ENCODE measurements at regions not wholly inside any gene's neighbourhood (a gene's known extent, or its start where the extent isn't known, plus 50 kb on each side); places are given as distances from the start of the nearest gene placed in this dataset.

DNA sequence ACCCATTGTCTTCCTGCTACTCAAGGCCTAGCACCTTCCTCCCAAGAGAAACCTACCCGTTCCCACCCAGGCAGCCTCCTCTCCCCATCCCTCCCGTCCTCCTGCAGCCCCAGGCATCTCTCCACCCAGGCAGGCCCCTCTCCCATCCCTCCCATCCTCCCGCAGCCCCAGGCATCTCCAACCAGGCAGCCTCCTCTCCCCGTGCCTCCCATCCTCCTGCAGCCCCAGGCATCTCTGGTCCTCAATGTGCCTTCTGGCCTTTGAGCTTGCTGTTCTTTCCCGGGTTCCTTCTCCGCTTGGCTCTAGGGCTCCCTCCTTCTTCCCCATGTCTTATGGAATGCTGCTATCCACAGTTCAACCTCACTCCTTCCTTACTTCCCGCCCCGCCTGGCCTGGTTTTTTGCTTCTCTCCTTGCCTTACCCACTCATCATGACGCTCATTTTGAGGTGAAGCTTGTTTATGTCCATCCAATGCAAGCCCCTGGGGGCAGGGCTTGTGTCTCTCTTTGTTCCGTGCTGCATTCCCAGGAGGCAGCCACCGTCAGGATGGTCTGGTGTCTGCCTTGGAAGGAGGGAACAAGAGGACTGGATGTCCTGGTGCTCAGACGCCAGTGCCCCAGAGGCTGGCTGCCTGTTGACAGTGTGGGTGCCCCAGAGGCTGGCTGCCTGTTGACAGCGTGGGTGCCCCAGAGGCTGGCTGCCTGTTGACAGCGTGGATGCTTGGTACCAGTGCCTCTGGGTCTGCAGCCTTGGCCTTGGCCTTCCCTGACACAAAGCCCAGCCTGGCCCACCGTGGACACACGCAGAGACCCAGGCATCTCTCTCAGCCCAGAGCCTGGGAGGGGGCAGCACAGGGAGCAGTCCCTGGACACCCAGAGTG, 815.7 kb downstream of the BRD1 start:
- TF ChIP-seq, protein P1, sequence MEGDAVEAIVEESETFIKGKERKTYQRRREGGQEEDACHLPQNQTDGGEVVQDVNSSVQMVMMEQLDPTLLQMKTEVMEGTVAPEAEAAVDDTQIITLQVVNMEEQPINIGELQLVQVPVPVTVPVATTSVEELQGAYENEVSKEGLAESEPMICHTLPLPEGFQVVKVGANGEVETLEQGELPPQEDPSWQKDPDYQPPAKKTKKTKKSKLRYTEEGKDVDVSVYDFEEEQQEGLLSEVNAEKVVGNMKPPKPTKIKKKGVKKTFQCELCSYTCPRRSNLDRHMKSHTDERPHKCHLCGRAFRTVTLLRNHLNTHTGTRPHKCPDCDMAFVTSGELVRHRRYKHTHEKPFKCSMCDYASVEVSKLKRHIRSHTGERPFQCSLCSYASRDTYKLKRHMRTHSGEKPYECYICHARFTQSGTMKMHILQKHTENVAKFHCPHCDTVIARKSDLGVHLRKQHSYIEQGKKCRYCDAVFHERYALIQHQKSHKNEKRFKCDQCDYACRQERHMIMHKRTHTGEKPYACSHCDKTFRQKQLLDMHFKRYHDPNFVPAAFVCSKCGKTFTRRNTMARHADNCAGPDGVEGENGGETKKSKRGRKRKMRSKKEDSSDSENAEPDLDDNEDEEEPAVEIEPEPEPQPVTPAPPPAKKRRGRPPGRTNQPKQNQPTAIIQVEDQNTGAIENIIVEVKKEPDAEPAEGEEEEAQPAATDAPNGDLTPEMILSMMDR (IDR thresholded peaks at IDR 0.05 in 8 of 11, conservative IDR thresholded peaks at IDR 0.05 in 3 of 11) = no peak
- no peak for TF ChIP-seq POLR2AphosphoS5 (IDR thresholded peaks at IDR 0.05)

Data from spleen (tissue), 7 donors.